Embryonic facial prominence (tissue), 1 donor: ENCODE measurements at regions not wholly inside any gene's neighbourhood (a gene's known extent, or its start where the extent isn't known, plus 50 kb on each side); places are given as distances from the start of the nearest gene placed in this dataset.

Source experiments
- DNase-seq: peaks from one replicate; pipeline ENCODE4 v3.0.0-alpha.2; 2016; ENCODE audit errors: extremely low spot score

GRCh38 chr13:91126806-91127205, 220.7 kb upstream of the MIR17HG start:
- DNase-seq, result no peak

- no peak for DNase-seq
Measured at GRCh38 chr13:91127995-91128394, 219.5 kb upstream of the MIR17HG start.

GRCh38 chr13:91132381-91132780, 215.1 kb upstream of the MIR17HG start:
- no peak for DNase-seq

GRCh38 chr13:91132786-91133185, 214.7 kb upstream of the MIR17HG start:
- DNase-seq, result no peak

DNA sequence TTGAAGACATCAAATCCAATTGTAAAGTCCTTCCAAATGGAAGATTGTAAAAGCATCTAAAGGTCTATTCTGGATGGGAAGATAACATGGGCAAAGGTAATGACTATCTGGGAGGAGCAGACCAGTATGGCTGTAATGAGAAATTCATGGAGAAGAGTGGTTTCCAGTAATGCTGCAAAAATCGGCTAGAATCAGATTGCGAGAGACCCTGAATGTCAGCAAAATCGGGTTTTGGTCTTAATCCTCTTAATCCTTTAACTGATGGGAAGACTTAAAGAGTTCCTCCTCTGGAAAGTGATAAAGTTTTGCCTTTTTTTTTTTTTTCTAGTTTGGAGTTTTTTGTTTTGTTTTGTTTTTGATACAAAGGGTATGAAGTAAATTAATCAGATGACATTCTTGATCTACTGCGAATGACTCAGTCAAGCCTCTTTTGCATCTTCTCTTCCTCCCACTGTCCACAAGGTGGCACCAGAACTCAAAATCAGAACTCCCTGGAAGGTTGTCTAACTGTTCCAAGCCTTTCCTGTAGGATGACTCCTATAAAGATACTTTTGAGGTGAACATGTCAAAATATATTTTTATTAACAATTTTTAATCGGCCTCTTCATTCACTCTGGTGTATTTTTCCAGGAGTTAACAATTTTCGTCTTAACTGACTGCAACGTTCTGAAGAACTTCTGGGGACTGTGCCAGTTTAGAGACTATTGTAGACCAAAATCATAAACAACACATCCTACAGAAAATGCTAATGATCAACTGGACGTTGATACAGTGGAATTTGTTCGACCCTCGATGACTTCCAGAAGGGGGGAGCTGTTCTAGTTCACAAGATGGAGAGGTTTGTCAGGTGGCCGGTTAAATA, 213.3 kb upstream of the MIR17HG start:
- no peak for DNase-seq

DNA sequence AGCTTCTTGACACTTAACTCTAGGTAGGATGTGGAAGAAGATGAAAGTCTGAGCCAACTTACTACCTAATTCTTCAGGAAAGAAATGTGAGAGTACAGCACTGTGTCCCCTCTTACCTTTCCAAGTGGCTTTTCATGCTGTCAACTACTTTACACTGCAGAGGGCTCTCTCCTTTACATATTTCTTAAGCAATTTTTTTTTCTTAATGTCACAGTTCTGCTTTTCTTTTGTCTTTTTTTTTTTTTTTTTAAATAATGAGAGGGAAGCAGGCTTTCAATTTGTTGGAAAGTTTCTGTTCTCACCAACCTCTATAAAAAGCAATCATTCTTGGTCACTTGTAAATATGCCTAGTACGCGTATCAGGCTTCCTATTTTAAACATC, 212.7 kb upstream of the MIR17HG start:
- no peak for DNase-seq

GRCh38 chr13:91135376-91135775, 212.1 kb upstream of the MIR17HG start:
- DNase-seq, result no peak

DNA sequence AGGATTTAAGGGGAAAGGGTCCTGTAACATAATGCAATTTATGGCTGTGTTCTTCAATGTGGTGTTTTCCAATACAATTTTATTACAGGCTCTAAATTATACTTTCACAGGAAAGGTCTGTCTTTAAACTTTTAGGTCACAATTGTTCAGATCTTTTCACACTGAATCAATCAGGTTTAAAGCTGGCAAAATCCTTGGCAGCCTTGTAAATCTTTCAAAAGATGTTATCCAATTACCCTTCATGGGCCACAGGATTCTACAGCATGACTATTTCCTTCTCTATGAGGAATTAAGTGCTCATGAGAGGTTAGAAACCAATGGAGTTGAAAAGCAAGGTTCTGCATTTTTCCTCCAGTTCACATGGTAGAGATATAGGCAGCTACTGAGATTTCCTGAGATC, 211.5 kb upstream of the MIR17HG start:
- DNase-seq, result no peak

DNA sequence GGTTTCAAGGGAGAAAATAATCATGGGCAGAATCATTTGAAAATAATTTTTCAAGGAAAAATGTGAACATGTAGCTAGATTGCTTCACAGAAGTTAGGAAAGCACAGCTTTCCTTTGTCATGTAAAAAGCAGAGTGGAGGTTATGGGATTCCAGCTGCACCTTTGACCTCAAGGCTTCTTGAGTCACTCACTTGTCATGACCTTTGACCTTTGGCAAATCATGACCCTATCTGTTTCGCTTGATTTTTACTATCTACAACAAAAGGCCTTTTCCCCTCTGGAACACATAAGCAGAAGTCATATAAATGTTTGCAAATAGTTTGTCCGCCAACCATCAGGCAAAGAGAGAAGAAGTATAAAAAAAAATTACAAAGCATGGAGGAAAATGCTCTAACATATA, 210.7 kb upstream of the MIR17HG start:
- DNase-seq, result no peak

- no peak for DNase-seq
Measured at GRCh38 chr13:91139232-91139631, 208.3 kb upstream of the MIR17HG start.

- DNase-seq, result no peak
Measured at GRCh38 chr13:91141543-91142061, 205.9 kb upstream of the MIR17HG start.

- DNase-seq, result no peak
Measured at GRCh38 chr13:91142572-91142971, 204.9 kb upstream of the MIR17HG start.

DNA sequence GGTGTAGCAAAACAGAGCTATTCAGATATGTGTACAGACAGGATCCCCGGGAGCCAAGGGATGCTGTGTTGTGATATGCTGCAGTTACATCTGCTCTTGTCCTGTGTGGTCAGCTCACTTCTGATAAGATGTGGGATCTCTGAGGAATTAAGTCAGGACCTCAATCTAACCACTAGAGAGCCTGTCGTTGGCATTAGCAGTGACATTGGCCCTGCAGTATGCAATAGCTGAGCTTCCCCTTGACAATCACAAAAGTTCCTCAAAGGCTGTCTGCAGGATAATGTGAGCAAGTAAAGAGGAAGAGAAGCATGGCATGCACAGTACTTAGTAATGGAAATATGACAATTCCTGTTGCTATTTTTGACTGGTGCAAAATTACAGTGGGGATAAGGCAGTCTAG, 203.4 kb upstream of the MIR17HG start:
- DNase-seq, result no peak

DNA sequence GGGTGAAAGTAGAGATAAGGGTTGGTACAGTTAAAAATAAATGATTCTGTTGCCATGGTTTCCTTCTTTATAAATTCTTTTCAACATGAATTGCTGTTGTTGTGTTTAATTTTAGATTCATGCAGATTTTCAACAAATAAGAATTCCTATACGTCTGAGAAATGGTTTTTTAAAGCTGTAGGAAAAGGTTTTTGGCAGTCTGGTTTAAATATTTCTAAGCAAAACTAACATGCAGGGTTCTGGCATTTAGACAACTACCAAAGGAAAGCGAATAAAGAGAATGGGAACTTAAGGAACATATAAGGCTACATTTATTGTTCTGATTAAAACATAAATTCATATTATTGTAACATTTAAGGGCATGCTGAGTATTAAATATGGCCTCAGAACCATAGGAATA, 203.0 kb upstream of the MIR17HG start:
- no peak for DNase-seq

DNA sequence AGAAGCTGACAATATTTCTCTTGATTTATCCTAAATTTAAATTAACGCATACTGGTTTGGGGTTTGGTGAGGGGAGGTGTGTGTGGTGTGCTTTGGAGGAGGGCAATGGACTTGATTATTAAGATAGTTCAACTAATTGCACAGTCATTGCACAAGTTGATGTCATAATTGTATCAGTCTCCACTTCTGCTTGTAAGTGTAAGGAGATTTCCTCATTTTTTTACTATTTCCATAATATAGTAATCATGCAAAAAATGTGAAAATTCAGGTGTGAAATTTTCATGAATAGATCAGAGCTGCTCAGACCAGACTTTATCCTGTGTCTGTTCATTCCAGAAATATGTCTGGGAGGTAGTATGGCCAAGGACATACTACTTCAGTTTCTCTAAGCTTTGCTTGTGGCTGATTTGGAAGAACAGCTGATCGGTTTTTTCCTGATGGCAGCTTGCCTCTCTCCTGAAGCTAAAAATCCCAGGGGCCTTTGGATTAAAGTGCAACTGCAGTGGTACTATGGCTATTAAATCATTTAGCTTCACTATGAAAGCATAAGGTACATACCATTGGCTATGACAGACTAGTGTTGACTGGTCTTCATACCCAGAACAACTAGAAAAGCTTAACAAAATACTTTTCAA, 201.8 kb upstream of the MIR17HG start:
- DNase-seq, result no peak

GRCh38 chr13:91146601-91147000, 200.9 kb upstream of the MIR17HG start:
- no peak for DNase-seq

DNA sequence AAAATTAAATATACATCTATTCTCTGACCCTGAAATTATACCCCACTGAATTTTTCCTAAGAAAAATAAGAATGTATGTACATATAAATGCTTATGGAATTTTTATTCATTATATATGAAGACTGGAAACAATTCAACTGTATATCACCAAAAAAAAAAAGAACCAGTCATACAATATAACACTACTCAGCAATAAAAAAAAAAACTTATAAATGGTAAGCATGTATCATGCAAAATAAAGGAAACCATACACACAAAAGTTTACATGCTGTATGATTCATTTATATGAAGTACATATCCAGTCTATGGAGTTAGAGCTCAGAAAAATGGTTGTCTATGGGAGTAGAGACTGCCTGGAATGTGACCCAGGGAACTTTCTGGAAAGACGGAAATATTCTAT, 199.4 kb upstream of the MIR17HG start:
- DNase-seq, result no peak

- no peak for DNase-seq
Measured at GRCh38 chr13:91151921-91152320, 195.6 kb upstream of the MIR17HG start.

DNA sequence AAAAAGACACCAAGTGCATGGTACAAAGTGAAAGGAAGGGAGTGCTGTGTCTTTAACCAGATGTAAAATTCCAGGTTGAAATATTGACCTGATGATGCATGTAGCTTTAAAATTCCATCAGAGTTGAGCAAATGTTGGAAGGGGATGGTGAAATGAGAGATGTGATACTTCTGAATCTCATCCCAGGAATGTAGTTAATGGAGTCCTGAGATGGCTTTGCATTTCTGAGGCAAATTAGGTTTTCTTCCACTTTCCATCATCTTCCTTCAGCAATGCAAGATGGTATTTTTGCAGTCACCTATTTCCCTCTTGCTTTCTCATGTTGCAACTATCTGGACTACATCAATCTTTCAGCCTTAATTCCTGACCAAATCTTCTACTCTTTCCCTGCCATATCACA, 194.1 kb upstream of the MIR17HG start:
- no peak for DNase-seq

- DNase-seq, result no peak
Measured at GRCh38 chr13:91154558-91155353, 192.7 kb upstream of the MIR17HG start.

DNA sequence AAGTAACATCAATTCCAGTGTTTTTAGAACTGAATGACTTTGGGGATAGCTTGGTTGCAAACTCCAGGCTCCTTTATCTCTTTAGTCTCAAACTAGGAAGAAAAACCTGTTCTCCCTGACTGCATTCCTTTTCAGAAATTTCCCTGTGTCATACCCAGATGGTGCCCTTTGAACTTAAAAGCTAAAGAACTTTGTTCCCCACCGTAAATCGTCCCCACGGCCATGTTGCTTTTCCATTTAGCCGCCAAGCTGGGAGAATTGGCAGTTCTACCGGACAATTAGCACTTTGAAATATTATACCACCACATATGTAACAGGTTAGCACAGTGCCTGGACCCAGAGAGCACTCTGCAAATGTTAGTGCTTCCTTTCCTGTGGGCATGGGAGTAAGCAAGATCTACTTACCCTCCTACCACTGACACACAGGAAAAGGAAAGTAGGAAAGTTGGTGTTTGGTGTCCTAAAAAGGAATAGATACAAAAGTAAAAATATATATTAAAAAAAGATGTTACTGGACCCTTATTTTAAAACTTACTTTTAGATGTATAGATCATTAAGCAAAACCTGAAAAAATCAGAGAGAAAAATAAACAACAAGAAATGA, 191.9 kb upstream of the MIR17HG start:
- DNase-seq, result no peak
